Fibroblast of mammary gland (primary cell): ENCODE measurements at regions not wholly inside any gene's neighbourhood (a gene's known extent, or its start where the extent isn't known, plus 50 kb on each side); places are given as distances from the start of the nearest gene placed in this dataset.

Source experiments
- DNase-seq: peaks from one replicate; pipeline ENCODE4 v3.0.0-alpha.2; 2010; ENCODE audit warnings: low read depth
- H3K4me3 ChIP-seq: 2 replicates; pipeline ENCODE4 v1.5.1; 2011; ENCODE audit warnings: low read depth, mild to moderate bottlenecking, low read length, moderate library complexity; ENCODE audit not compliant: control insufficient read depth
- TF ChIP-seq, protein P1 (sequence below): conservative IDR thresholded peaks from 2 replicates; pipeline ENCODE4 v1.5.1; 2011; ENCODE audit warnings: low read depth, low read length, inconsistent platforms; ENCODE audit not compliant: control insufficient read depth, insufficient read depth

- TF ChIP-seq, protein P1, sequence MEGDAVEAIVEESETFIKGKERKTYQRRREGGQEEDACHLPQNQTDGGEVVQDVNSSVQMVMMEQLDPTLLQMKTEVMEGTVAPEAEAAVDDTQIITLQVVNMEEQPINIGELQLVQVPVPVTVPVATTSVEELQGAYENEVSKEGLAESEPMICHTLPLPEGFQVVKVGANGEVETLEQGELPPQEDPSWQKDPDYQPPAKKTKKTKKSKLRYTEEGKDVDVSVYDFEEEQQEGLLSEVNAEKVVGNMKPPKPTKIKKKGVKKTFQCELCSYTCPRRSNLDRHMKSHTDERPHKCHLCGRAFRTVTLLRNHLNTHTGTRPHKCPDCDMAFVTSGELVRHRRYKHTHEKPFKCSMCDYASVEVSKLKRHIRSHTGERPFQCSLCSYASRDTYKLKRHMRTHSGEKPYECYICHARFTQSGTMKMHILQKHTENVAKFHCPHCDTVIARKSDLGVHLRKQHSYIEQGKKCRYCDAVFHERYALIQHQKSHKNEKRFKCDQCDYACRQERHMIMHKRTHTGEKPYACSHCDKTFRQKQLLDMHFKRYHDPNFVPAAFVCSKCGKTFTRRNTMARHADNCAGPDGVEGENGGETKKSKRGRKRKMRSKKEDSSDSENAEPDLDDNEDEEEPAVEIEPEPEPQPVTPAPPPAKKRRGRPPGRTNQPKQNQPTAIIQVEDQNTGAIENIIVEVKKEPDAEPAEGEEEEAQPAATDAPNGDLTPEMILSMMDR = no peak
- H3K4me3 ChIP-seq = no peak overlapping the region
- no peak for DNase-seq
These were observed 62.9 kb downstream of the ACKR3 start for GRCh38 chr2:236632295-236633218.

- TF ChIP-seq, protein P1 = no peak
- DNase-seq = no peak
These were observed 63.6 kb downstream of the ACKR3 start for GRCh38 chr2:236633219-236633570.

GRCh38 chr2:236633775-236634560 lies 64.3 kb downstream of the ACKR3 start:
- TF ChIP-seq, protein P1 = no peak
- no peak overlapping the region for H3K4me3 ChIP-seq
- no peak for DNase-seq

More at GRCh38 chr2:236633219-236633570, 63.6 kb downstream of the ACKR3 start:
- no peak overlapping the region for H3K4me3 ChIP-seq

- no peak for DNase-seq
- H3K4me3 ChIP-seq = no peak overlapping the region
- TF ChIP-seq, protein P1 = no peak
These were observed 66.6 kb downstream of the ACKR3 start for GRCh38 chr2:236636261-236636660.

DNA sequence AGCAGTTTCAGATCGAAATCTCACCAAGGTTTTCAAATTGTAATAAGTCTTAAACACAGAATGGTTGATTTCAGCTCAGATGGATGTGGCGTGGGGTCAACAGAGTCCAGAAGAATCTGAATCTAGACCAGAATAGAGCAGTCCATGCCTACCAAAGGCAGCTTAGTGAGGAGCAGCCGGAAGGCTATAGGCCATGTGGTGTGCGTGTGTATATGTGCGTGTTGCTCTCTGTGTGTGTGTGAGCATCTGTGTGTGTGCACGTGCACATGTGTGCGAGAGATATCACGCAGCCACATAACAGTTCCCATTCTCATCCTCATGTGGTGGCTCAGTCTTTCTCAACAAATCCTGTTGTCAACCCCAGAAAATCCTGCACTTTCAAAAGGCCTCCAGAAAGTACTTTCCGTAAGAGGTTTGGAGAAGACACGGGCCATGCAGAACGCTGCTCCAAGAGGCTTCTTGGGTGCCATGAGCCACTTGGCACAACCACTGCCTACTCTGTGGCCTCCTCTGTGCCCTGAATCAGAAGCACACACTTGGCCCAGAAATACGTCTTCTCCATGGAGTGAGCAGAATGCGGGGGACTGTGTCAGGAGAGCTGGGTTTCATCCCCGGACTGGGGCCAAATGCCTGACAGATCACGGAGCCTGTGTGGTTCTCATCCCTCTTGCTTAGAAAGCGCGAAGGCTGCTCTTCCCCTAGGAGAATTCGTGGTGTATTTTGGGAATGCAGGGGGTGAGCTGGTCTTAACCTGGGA lies 67.3 kb downstream of the ACKR3 start:
- TF ChIP-seq, protein P1 = no peak
- DNase-seq = no peak
- H3K4me3 ChIP-seq = no peak overlapping the region
